Natural killer cell (primary cell): ENCODE measurements at regions not wholly inside any gene's neighbourhood (a gene's known extent, or its start where the extent isn't known, plus 50 kb on each side); places are given as distances from the start of the nearest gene placed in this dataset.
A peak's percentile ranks its signal among the peaks of the same experiment; 100 is the strongest.

ENCODE experiments used
- ATAC-seq, 3 donors: fragments of 150-1000 bp in 2 of 3; fragments of 200-7000 bp in 1 of 3; cut with Tn5 transposase; 1 replicate in 1 of 3; 2 replicates in 2 of 3; pipeline ENCODE4 v1.10.0; 2021; ENCODE audit warnings: mild to moderate bottlenecking in 2 of 3, moderate library complexity in 2 of 3
- DNase-seq, 2 donors: peaks; one replicate each; pipeline versions ENCODE4 v3.0.0 to v3.0.0-alpha.2; 2013 to 2021; ENCODE audit warnings: mixed read lengths in 1 of 2
- H3K27ac ChIP-seq: one replicate; pipeline ENCODE4 v1.5.1; 2013; ENCODE audit warnings: mild to moderate bottlenecking, low read length
- H3K27me3 ChIP-seq: one replicate; pipeline ENCODE4 v1.6.1; 2013; ENCODE audit warnings: low read length; ENCODE audit not compliant: control insufficient read depth, insufficient read depth
- H3K36me3 ChIP-seq: one replicate; pipeline ENCODE4 v1.6.1; 2013; ENCODE audit warnings: low read length; ENCODE audit not compliant: control insufficient read depth, insufficient read depth
- H3K4me1 ChIP-seq: one replicate; pipeline ENCODE4 v1.6.1; 2013; ENCODE audit warnings: low read length; ENCODE audit not compliant: control insufficient read depth, insufficient read depth
- H3K4me3 ChIP-seq: one replicate; pipeline ENCODE4 v1.5.1; 2013; ENCODE audit warnings: low read length
- H3K9me3 ChIP-seq: one replicate; pipeline ENCODE4 v1.6.1; 2013; ENCODE audit warnings: low read length; ENCODE audit not compliant: control insufficient read depth, insufficient read depth
- H3K27ac Mint-ChIP-seq, 2 donors: one replicate each; pipeline ENCODE4 v1.8.0; 2022; ENCODE audit warnings: mild to moderate bottlenecking in 2 of 2, mixed read lengths in 2 of 2, moderate library complexity in 1 of 2
- H3K27me3 Mint-ChIP-seq, 2 donors: one replicate each; pipeline ENCODE4 v1.8.0; 2022; ENCODE audit warnings: low read depth in 2 of 2, mixed read lengths in 2 of 2
- H3K36me3 Mint-ChIP-seq: one replicate; pipeline ENCODE4 v1.8.0; 2022; ENCODE audit warnings: mixed read lengths
- H3K4me1 Mint-ChIP-seq, 2 donors: one replicate each; pipeline ENCODE4 v1.8.0; 2022; ENCODE audit warnings: mixed read lengths in 2 of 2
- H3K4me3 Mint-ChIP-seq: one replicate; pipeline ENCODE4 v1.8.0; 2022; ENCODE audit warnings: mild to moderate bottlenecking, moderate library complexity, mixed read lengths
- H3K9me3 Mint-ChIP-seq, 2 donors: one replicate each; pipeline ENCODE4 v1.8.0; 2022; ENCODE audit warnings: mixed read lengths in 2 of 2
- WGBS: methylation state at CpG from one replicate; pipeline ENCODE4 v1.1.7; 2013; ENCODE audit warnings: missing lambda C conversion rate; ENCODE audit not compliant: insufficient coverage; 5-methylcytosine and 5-hydroxymethylcytosine counted together
- intact Hi-C: fragments of 100-400 bp; cut with micrococcal nuclease; formaldehyde crosslinking; loops from one replicate; pipeline ENCODE4 v1.14.2; 2022
- TF ChIP-seq, protein P1 (sequence below): fragments of 200-600 bp; IDR thresholded peaks from one replicate; pipeline ENCODE4 v1.8.0; 2022; ENCODE audit warnings: antibody characterized with exemption

- DNase-seq (no peak), ATAC-seq (no peak)
- TF ChIP-seq, protein P1, sequence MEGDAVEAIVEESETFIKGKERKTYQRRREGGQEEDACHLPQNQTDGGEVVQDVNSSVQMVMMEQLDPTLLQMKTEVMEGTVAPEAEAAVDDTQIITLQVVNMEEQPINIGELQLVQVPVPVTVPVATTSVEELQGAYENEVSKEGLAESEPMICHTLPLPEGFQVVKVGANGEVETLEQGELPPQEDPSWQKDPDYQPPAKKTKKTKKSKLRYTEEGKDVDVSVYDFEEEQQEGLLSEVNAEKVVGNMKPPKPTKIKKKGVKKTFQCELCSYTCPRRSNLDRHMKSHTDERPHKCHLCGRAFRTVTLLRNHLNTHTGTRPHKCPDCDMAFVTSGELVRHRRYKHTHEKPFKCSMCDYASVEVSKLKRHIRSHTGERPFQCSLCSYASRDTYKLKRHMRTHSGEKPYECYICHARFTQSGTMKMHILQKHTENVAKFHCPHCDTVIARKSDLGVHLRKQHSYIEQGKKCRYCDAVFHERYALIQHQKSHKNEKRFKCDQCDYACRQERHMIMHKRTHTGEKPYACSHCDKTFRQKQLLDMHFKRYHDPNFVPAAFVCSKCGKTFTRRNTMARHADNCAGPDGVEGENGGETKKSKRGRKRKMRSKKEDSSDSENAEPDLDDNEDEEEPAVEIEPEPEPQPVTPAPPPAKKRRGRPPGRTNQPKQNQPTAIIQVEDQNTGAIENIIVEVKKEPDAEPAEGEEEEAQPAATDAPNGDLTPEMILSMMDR = no peak
- Histone ChIP-seq H3K36me3 (no peaks in the 10 kb centered on the region), H3K27me3 (no peaks in the 10 kb centered on the region), H3K4me1 (peaks cover 14% of the 10 kb centered on the region), H3K27ac (no peak overlapping the region), H3K9me3 (no peaks in the 10 kb centered on the region), H3K4me3 (no peak overlapping the region)
- Mint-ChIP-seq H3K27me3 (no peaks in the 10 kb centered on the region), H3K4me1 (peaks cover 52 to 62% of the 10 kb centered on the region in 2 donors), H3K4me3 (no peak overlapping the region), H3K9me3 (no peaks in the 10 kb centered on the region), H3K27ac (no peak overlapping the region), H3K36me3 (no peaks in the 10 kb centered on the region)
- WGBS = 100% methylated on average over 2 of the region's 2 CpGs
- intact Hi-C loops = no loop called here
Measured at GRCh38 chr14:89473569-89473968, 56.5 kb upstream of the FOXN3 start.

DNA sequence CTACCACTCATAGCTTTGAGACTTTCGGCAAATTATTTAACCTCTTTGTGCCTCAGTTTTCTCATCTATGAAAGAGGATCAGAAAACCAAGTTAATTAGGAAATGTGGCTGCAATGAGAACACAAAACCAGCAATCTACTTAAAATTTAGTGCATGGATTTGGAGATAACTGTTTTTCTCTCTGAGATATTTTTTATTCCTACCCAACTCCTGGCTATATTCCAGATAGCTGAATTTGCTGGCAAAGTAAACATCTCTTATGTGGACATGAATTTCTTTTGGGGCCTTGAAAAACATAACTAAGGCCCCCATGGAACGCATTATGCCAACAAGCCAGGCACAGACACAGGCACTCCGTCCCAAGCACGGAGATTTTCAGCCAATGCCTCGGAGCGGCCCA, 53.4 kb upstream of the FOXN3 start:
- H3K9me3 Mint-ChIP-seq = no peaks in the 10 kb centered on the region
- no peak overlapping the region for H3K4me3 ChIP-seq
- peaks cover 58 to 71% of the 10 kb centered on the region in 2 donors for H3K4me1 Mint-ChIP-seq
- H3K27me3 ChIP-seq = no peaks in the 10 kb centered on the region
- peaks cover 44% of the 10 kb centered on the region for H3K4me1 ChIP-seq
- no peak overlapping the region for H3K27ac ChIP-seq
- H3K4me3 Mint-ChIP-seq = no peak overlapping the region
- 100% methylated on average over 6 of the region's 6 CpGs for WGBS
- TF ChIP-seq, protein P1 = no peak
- H3K9me3 ChIP-seq = no peaks in the 10 kb centered on the region
- intact Hi-C loops = no loop called here
- no peak for DNase-seq
- H3K27ac Mint-ChIP-seq = no peak overlapping the region
- no peaks in the 10 kb centered on the region for H3K36me3 Mint-ChIP-seq
- H3K27me3 Mint-ChIP-seq = no peaks in the 10 kb centered on the region
- no peak for ATAC-seq
- H3K36me3 ChIP-seq = no peaks in the 10 kb centered on the region

- H3K27ac ChIP-seq = no peak overlapping the region
- peaks cover 67 to 75% of the 10 kb centered on the region in 2 donors for H3K4me1 Mint-ChIP-seq
- peaks cover 46% of the 10 kb centered on the region for H3K4me1 ChIP-seq
- H3K4me3 Mint-ChIP-seq = peak overlapping the region; percentile 55
- no peak for DNase-seq
- no peak for ATAC-seq
- H3K27me3 Mint-ChIP-seq = no peaks in the 10 kb centered on the region
- intact Hi-C loops = loop anchor here (5.0 kb wide), 1 partner anchor 303 kb away; no protein-coding TSS in a partner anchor
- peak overlapping the region in 1 of 2 donors; percentile 14 for H3K27ac Mint-ChIP-seq
- H3K4me3 ChIP-seq = no peak overlapping the region
- no peaks in the 10 kb centered on the region for H3K9me3 Mint-ChIP-seq
- no peaks in the 10 kb centered on the region for H3K27me3 ChIP-seq
- 85% methylated on average over 18 of the region's 18 CpGs for WGBS
- no peaks in the 10 kb centered on the region for H3K9me3 ChIP-seq
- TF ChIP-seq, protein P1 = no peak
- no peaks in the 10 kb centered on the region for H3K36me3 Mint-ChIP-seq
- H3K36me3 ChIP-seq = no peaks in the 10 kb centered on the region
Measured at GRCh38 chr14:89469210-89470198, 52.5 kb upstream of the FOXN3 start.
